GM12864 (cell line): ENCODE measurements at regions not wholly inside any gene's neighbourhood (a gene's known extent, or its start where the extent isn't known, plus 50 kb on each side); places are given as distances from the start of the nearest gene placed in this dataset.

ENCODE experiments used
- DNase-seq: peaks from one replicate; pipeline ENCODE4 v3.0.0-alpha.2; 2011; ENCODE audit warnings: low read depth
- H3K4me3 ChIP-seq: 2 replicates; pipeline ENCODE4 v1.5.1; 2011; ENCODE audit warnings: mild to moderate bottlenecking, low read depth, low read length, control low read depth
- TF ChIP-seq, protein P1 (sequence below): IDR thresholded peaks from 2 replicates; pipeline ENCODE4 v1.5.1; 2011; ENCODE audit warnings: low read depth, mild to moderate bottlenecking, moderate library complexity, low read length, control low read depth, inconsistent platforms; ENCODE audit errors: missing control alignments

DNA sequence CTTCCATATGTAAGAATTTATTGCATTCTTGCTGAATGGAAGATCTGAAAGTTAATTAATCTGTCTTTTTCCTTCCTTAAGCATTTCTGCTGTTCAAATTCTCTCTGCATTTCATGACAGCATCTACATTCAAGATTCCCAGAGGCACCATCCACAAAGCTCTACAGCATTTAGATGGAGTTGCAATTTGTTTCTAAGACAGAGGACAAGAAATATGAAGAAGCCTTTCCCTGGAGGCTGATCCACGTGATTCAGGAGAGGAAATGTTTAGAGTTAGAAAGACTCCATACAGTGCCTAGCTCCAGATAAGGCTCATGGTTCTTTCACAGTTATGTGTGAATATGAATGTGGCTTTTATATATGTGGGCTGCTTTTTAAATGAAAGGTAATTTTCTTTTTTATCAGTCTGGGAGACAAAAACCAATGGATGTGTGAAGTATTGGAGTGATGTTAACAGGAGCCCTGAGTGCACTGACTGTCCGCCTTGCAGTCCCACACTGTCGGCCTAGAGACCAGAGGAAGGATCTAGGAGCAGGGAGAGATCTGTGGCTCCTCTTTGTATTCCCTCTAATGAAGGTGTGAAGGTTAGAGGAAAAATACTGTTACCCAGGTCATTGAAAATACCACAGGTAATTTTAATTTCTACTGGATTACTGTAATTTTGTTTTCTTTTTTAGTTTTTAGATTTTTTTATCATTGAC is 686.6 kb upstream of the GJE1 start:
- DNase-seq: no peak
- no peak overlapping the region for H3K4me3 ChIP-seq
- TF ChIP-seq, protein P1, sequence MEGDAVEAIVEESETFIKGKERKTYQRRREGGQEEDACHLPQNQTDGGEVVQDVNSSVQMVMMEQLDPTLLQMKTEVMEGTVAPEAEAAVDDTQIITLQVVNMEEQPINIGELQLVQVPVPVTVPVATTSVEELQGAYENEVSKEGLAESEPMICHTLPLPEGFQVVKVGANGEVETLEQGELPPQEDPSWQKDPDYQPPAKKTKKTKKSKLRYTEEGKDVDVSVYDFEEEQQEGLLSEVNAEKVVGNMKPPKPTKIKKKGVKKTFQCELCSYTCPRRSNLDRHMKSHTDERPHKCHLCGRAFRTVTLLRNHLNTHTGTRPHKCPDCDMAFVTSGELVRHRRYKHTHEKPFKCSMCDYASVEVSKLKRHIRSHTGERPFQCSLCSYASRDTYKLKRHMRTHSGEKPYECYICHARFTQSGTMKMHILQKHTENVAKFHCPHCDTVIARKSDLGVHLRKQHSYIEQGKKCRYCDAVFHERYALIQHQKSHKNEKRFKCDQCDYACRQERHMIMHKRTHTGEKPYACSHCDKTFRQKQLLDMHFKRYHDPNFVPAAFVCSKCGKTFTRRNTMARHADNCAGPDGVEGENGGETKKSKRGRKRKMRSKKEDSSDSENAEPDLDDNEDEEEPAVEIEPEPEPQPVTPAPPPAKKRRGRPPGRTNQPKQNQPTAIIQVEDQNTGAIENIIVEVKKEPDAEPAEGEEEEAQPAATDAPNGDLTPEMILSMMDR: no peak

DNA sequence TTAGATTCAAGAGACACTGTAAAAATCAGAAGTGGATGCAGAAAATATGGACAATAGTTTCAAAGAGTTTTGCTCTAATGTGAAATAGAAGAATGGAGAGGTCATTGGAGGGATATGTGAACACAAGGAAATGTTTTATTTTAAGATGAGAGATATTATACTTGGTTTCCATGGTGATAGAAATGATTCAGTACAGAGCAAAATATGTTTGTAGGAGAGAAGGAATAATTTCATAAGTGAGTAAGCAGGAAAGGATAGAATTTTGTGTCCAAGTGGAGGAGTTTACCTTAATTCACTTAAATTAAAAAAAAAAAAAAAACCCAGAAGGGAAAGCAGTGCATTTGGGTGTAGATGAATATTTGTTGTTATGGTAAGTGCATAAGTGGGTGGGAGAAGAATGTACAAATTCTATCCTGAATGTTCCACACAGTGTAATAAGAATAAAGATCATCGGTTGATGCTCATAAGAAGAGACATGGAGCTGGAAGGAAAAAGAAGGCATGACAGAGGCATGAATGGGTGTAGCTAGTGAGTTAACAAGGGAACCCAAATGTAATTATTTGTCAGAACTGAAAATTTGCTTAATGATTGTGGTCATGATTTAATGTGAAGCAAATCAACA is 688.9 kb upstream of the GJE1 start:
- H3K4me3 ChIP-seq: no peak overlapping the region
- no peak for DNase-seq
- TF ChIP-seq, protein P1: no peak

DNA sequence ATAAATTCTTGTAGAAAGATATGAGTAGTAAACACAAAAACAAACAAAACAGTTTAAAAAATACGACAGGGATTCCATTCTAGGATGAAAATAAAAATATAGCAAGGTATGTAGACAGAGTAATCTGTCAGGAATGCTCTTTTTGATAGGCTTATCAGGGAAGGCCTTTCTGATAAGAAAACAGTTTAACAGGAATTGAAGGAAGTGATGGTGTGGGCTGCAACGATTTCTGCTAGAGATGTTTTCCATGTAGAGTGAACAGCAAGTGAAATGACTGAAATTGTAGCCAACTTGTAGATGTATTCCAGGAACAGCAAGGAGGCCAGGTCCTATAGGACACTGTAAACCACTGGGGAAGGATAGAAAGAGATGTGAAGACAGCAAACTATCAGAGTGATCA is 689.7 kb upstream of the GJE1 start:
- H3K4me3 ChIP-seq: no peak overlapping the region
- DNase-seq: no peak
- TF ChIP-seq, protein P1: no peak

DNA sequence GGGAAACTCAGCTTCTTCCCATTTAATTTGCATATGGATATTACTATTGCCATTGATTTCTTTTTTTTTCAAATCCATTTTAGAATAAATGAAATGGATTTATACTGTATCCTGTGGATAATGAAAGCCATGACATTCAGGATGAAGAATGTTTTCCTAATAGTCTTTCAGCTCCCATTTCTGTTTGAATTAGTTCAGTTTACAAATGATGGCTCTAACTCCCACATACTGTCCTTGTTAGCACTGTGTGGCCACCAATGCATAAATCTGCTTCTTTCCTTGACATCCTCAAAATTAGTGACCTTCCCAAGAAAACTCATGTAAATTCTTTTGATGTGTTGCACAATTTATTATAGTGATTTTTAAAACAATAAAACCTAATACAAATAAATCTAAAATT is 693.2 kb upstream of the GJE1 start:
- no peak overlapping the region for H3K4me3 ChIP-seq
- TF ChIP-seq, protein P1: no peak
- no peak for DNase-seq

DNA sequence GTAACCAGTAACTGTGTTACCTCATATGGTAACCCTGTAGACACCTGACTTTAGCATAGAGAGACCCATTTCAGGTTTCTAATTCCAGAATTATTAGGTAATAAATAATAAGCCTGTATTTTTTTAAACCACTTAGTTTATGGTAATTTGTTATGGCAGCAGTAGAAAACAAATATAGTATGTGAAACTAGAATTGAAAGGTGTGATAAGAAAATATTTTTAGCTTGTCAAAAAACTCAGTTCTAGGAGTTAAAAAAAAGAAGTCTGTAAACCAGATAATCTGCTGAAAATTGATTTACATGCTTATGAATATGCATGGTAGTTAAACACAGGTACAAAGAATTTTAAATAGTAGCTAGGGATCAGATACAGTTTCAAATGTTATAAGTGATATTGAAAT is 695.0 kb upstream of the GJE1 start:
- TF ChIP-seq, protein P1: no peak
- no peak for DNase-seq
- no peak overlapping the region for H3K4me3 ChIP-seq

DNA sequence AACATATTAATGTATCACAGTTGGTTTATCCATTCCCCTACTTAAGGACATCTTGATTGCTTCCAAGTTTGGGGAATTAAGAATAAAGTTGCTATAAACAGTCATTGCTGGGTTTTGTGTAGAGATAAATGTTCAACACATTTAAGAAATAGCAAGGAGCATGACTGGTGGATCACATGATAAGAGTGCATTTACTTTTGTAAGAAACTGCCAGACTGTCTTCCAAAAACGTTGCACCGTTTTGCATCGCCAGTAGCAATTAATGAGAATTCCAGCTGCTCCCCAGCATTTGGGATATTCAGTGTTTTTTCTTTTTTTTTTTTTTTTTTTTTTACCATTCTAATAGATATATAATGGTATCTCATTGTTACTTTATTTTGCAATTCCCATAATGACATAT is 695.7 kb upstream of the GJE1 start:
- no peak for DNase-seq
- no peak overlapping the region for H3K4me3 ChIP-seq
- TF ChIP-seq, protein P1: no peak
